NB4 (cell line): ENCODE measurements at regions not wholly inside any gene's neighbourhood (a gene's known extent, or its start where the extent isn't known, plus 50 kb on each side); places are given as distances from the start of the nearest gene placed in this dataset.

ENCODE experiments used
- DNase-seq: peaks from one replicate; pipeline ENCODE4 v3.0.0; 2010; ENCODE audit warnings: low read depth
- H3K4me3 ChIP-seq: one replicate; pipeline ENCODE4 v1.5.1; 2011; ENCODE audit warnings: mild to moderate bottlenecking, low read depth, low read length, moderate library complexity
- MYC ChIP-seq: IDR thresholded peaks from 2 replicates; pipeline ENCODE4 v1.6.1; 2011; ENCODE audit warnings: low read depth, low read length
- POLR2A ChIP-seq: IDR thresholded peaks from 2 replicates; pipeline ENCODE4 v1.6.1; 2011; ENCODE audit warnings: mild to moderate bottlenecking; ENCODE audit not compliant: insufficient read length; ENCODE audit errors: extremely low read depth
- TF ChIP-seq, protein P1 (sequence below): IDR thresholded peaks from one replicate; pipeline ENCODE4 v1.5.1; 2012; ENCODE audit warnings: low read depth, low read length
- TF ChIP-seq, protein P2 (sequence below): IDR thresholded peaks from 2 replicates; pipeline ENCODE4 v1.6.1; 2011; ENCODE audit warnings: low read depth, low read length

DNA sequence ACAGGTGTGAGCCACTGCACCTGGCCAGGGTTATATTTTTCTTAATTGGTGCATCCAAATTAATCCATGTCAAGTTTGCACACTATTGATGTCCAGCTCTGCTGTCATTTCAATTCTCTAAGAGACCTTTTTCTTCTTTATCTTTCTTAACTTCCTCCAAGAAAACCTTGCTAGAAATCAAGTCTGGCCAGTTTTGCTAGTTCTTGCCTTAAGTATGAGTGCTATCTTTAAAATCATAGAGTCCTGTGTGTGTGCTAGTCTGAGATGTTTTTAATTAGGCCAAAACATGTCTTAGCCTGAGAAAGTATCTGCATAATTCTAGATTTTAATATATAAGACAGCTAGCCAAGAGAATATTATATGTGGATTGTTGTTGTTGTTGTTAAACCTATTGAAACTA lies 56.2 kb upstream of the SLC39A10 start:
- TF ChIP-seq, protein P1, sequence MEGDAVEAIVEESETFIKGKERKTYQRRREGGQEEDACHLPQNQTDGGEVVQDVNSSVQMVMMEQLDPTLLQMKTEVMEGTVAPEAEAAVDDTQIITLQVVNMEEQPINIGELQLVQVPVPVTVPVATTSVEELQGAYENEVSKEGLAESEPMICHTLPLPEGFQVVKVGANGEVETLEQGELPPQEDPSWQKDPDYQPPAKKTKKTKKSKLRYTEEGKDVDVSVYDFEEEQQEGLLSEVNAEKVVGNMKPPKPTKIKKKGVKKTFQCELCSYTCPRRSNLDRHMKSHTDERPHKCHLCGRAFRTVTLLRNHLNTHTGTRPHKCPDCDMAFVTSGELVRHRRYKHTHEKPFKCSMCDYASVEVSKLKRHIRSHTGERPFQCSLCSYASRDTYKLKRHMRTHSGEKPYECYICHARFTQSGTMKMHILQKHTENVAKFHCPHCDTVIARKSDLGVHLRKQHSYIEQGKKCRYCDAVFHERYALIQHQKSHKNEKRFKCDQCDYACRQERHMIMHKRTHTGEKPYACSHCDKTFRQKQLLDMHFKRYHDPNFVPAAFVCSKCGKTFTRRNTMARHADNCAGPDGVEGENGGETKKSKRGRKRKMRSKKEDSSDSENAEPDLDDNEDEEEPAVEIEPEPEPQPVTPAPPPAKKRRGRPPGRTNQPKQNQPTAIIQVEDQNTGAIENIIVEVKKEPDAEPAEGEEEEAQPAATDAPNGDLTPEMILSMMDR = no peak
- TF ChIP-seq MYC (no peak), POLR2A (no peak)
- TF ChIP-seq, protein P2, sequence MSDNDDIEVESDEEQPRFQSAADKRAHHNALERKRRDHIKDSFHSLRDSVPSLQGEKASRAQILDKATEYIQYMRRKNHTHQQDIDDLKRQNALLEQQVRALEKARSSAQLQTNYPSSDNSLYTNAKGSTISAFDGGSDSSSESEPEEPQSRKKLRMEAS = no peak
- DNase-seq = no peak

DNA sequence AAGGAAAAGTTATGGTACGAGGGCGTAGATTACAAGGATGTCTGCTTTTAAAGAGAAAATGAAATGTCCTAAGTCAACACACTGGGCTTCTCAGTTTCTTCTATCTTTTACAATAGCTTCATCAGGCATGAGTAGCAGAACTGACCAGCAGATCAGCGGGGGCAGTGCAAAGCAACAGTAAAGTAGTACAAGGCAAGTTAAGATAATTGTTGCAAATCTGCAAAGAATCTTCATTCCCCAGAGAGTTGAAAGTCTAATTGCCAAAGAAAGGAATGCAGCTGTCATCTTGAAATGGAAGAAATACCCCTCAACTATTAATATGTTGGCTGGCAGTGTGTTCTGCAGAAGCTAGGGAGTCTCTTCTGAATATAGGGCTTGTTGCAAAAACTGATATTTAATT lies 60.2 kb upstream of the SLC39A10 start:
- H3K4me3 ChIP-seq = no peak overlapping the region
- DNase-seq = no peak
- no peak for TF ChIP-seq POLR2A
- TF ChIP-seq, protein P2 = no peak
- no peak for TF ChIP-seq MYC
- TF ChIP-seq, protein P1 = no peak

More for the DNA sequence above, 56.2 kb upstream of the SLC39A10 start:
- H3K4me3 ChIP-seq = no peak overlapping the region

DNA sequence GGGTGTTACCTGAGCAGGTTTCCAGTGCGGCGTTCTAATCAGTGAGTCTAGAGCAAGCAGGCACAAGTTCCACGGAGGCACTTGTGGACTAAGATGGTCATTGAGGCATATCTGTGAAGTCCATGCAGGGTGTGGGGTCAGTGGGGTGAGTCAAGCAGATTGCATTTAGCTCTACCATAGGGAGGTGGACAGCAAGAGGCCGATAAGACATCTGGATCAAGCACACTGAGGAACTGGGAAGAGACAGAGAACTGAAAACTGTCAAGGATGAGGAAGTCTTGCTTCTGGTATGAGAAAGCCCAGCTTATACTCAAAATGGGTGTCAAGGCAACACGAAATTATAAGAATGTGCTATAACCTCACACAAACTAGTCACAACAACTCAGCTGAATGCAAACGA lies 61.2 kb upstream of the SLC39A10 start:
- TF ChIP-seq, protein P2 = no peak
- no peak for TF ChIP-seq POLR2A
- TF ChIP-seq, protein P1 = no peak
- TF ChIP-seq MYC = no peak
- no peak overlapping the region for H3K4me3 ChIP-seq
- DNase-seq = no peak

DNA sequence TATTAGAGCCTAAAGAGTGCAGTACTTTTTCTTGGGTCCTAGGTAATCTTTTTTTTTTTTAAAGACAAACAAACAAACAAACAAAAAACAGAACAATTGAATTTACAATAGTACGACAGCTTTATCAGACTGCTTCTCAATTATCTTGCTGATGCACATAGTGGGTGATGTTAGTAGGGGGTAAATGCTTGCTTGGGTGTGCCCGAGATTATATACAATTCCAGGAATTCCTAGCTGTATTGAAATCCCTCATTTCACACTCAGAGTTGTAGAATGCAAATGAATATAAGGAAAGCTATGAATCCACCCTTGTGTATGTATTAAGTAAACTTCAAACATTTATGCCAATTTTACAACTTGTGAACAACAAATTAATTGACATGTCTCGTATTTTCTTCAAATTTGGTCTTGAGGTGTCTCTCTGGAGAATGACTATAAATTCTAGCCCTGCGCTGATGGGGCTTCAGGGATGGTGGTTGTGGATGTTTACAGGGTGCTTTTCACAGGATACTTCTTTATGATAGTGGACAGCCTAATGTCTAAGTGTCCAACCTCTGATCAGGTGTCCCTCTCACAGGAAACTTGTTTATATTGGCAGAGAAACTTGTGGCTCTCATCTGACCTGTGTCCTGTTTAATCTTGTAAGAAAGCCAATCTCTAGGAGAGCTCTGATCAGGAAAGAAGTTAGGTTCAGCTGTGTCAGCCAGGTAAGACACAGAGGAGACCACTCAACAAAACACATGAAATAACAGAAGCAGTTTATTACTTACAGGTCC lies 61.9 kb upstream of the SLC39A10 start:
- TF ChIP-seq MYC = no peak
- TF ChIP-seq, protein P2 = no peak
- TF ChIP-seq, protein P1 = no peak
- no peak for TF ChIP-seq POLR2A
- no peak overlapping the region for H3K4me3 ChIP-seq

DNA sequence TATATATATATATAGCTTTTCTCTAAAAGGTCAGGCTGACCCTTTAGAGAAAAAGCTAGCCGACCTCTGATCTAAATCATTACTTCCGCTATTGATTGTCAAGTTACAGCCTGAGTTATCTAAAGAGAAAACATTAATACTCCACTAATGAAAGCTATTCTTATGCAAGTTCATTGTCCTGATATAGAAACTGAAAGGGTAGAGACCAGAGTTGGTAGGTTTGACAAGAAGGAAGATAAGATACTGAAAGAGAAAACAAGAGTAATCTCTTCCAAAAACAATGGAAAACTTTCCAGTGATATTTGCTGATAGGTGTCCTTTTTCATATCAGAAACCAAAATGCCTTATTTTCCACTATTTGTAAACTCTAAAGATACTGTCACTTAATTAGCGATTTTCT lies 62.8 kb upstream of the SLC39A10 start:
- no peak overlapping the region for H3K4me3 ChIP-seq
- no peak for DNase-seq
- TF ChIP-seq MYC (no peak), POLR2A (no peak)
- TF ChIP-seq, protein P1 = no peak
- TF ChIP-seq, protein P2 = no peak

More for the DNA sequence above, 61.9 kb upstream of the SLC39A10 start:
- no peak for DNase-seq
